ENCODE measurements at regions not wholly inside any gene's neighbourhood (a gene's known extent, or its start where the extent isn't known, plus 50 kb on each side); places are given as distances from the start of the nearest gene placed in this dataset.

- TF ChIP-seq, protein P1, sequence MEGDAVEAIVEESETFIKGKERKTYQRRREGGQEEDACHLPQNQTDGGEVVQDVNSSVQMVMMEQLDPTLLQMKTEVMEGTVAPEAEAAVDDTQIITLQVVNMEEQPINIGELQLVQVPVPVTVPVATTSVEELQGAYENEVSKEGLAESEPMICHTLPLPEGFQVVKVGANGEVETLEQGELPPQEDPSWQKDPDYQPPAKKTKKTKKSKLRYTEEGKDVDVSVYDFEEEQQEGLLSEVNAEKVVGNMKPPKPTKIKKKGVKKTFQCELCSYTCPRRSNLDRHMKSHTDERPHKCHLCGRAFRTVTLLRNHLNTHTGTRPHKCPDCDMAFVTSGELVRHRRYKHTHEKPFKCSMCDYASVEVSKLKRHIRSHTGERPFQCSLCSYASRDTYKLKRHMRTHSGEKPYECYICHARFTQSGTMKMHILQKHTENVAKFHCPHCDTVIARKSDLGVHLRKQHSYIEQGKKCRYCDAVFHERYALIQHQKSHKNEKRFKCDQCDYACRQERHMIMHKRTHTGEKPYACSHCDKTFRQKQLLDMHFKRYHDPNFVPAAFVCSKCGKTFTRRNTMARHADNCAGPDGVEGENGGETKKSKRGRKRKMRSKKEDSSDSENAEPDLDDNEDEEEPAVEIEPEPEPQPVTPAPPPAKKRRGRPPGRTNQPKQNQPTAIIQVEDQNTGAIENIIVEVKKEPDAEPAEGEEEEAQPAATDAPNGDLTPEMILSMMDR (IDR thresholded peaks at IDR 0.05; ENCODE audit: extremely low read depth in 1 of 2, insufficient read depth in 1 of 2, low read depth in 1 of 2, low read length in 2 of 2) = no peak
- TF ChIP-seq POLR2AphosphoS5 (IDR thresholded peaks at IDR 0.05; ENCODE audit: insufficient read depth, low read depth, low read length) (no peak), POLR2A (IDR thresholded peaks at IDR 0.05; ENCODE audit: low read depth, low read length) (no peak), FOS (IDR thresholded peaks at IDR 0.05; ENCODE audit: borderline replicate concordance, insufficient read depth, low read length) (no peak), JUN (IDR thresholded peaks at IDR 0.05; ENCODE audit: borderline replicate concordance, insufficient read depth, insufficient read length, low read depth) (no peak), EZH2 (IDR thresholded peaks at IDR 0.05; ENCODE audit: borderline replicate concordance, low read depth, low read length, severe bottlenecking) (no peak), GATA2 (IDR thresholded peaks at IDR 0.05; ENCODE audit: insufficient read depth, insufficient read length, low read depth, low read length) (no peak), MYC (IDR thresholded peaks at IDR 0.05; ENCODE audit: low read depth, low read length) (no peak)
- TF ChIP-seq, protein P2, sequence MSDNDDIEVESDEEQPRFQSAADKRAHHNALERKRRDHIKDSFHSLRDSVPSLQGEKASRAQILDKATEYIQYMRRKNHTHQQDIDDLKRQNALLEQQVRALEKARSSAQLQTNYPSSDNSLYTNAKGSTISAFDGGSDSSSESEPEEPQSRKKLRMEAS (IDR thresholded peaks at IDR 0.05; ENCODE audit: insufficient read depth, insufficient read length) = no peak
These were observed 288.5 kb upstream of the RUNX1 start for GRCh38 chr21:35337573-35337972.

Measured in endothelial cell of umbilical vein (primary cell).